Neuronal stem cell (in vitro differentiated cells): ENCODE measurements at regions not wholly inside any gene's neighbourhood (a gene's known extent, or its start where the extent isn't known, plus 50 kb on each side); places are given as distances from the start of the nearest gene placed in this dataset.

Experiments
- DNase-seq: peaks from one replicate; pipeline ENCODE4 v3.0.0-alpha.2; 2013; ENCODE audit warnings: low spot score
- H2AFZ ChIP-seq: one replicate; pipeline ENCODE4 v1.6.1; 2013; ENCODE audit warnings: mild to moderate bottlenecking, low read length, inconsistent platforms
- H2AK5ac ChIP-seq: 2 replicates; pipeline ENCODE4 v1.6.1; 2013; ENCODE audit warnings: low read depth, mild to moderate bottlenecking, inconsistent platforms, low read length, moderate library complexity, mixed read lengths
- H2BK120ac ChIP-seq: 2 replicates; pipeline ENCODE4 v1.6.1; 2013; ENCODE audit warnings: low read depth, mild to moderate bottlenecking, inconsistent platforms, low read length, moderate library complexity, mixed read lengths
- H2BK12ac ChIP-seq: one replicate; pipeline ENCODE4 v1.6.1; 2013; ENCODE audit warnings: low read length, inconsistent platforms
- H2BK15ac ChIP-seq: 2 replicates; pipeline ENCODE4 v1.6.1; 2013; ENCODE audit warnings: mild to moderate bottlenecking, low read length, inconsistent platforms, mixed read lengths
- H2BK5ac ChIP-seq: one replicate; pipeline ENCODE4 v1.6.1; 2013; ENCODE audit warnings: inconsistent platforms, mild to moderate bottlenecking, low read length, moderate library complexity
- H3K14ac ChIP-seq: one replicate; pipeline ENCODE4 v1.6.1; 2013; ENCODE audit warnings: low read length, inconsistent platforms
- H3K18ac ChIP-seq: 2 replicates; pipeline ENCODE4 v1.6.1; 2013; ENCODE audit warnings: low read length, inconsistent platforms
- H3K23ac ChIP-seq: 2 replicates; pipeline ENCODE4 v1.6.1; 2013; ENCODE audit warnings: low read depth, mild to moderate bottlenecking, mixed read lengths, low read length, inconsistent platforms; ENCODE audit not compliant: poor library complexity
- H3K27ac ChIP-seq: replicated peaks from 3 replicates; pipeline ENCODE4 v1.5.1; 2013; ENCODE audit warnings: low read length, inconsistent platforms
- H3K27me3 ChIP-seq, 3 experiments: 2 replicates each; pipeline ENCODE4 v1.6.1; 2013; ENCODE audit warnings: low read length in 3 of 3, mild to moderate bottlenecking in 2 of 3, inconsistent platforms in 1 of 3, low read depth in 1 of 3, mixed read lengths in 1 of 3, moderate library complexity in 1 of 3; ENCODE audit not compliant: control insufficient read depth in 3 of 3, insufficient read depth in 3 of 3
- H3K36me3 ChIP-seq, 2 donors: replicated peaks in 1 of 2; 2 replicates each; pipeline ENCODE4 v1.6.1; 2013; ENCODE audit warnings: low read length in 2 of 2; ENCODE audit not compliant: control insufficient read depth in 2 of 2, insufficient read depth in 2 of 2
- H3K4ac ChIP-seq: 2 replicates; pipeline ENCODE4 v1.6.1; 2013; ENCODE audit warnings: inconsistent platforms, mild to moderate bottlenecking, low read length, moderate library complexity
- H3K4me1 ChIP-seq, 2 donors: 1 replicate in 1 of 2; 2 replicates in 1 of 2; pipeline ENCODE4 v1.6.1; 2013; ENCODE audit warnings: low read length in 2 of 2, low read depth in 1 of 2; ENCODE audit not compliant: control insufficient read depth in 2 of 2, insufficient read depth in 1 of 2
- H3K4me2 ChIP-seq: one replicate; pipeline ENCODE4 v1.6.1; 2013; ENCODE audit warnings: mild to moderate bottlenecking, low read length, inconsistent platforms; ENCODE audit not compliant: insufficient read depth, poor library complexity, severe bottlenecking
- H3K4me3 ChIP-seq, 2 donors: 2 replicates each; pipeline ENCODE4 v1.5.1; 2013; ENCODE audit warnings: low read length in 2 of 2, mild to moderate bottlenecking in 2 of 2, inconsistent platforms in 1 of 2, moderate library complexity in 1 of 2
- H3K79me1 ChIP-seq: one replicate; pipeline ENCODE4 v1.6.1; 2013; ENCODE audit warnings: low read depth, mild to moderate bottlenecking, inconsistent platforms, low read length, moderate library complexity
- H3K9ac ChIP-seq: one replicate; pipeline ENCODE4 v1.6.1; 2013; ENCODE audit warnings: mild to moderate bottlenecking, low read depth, low read length, inconsistent platforms; ENCODE audit not compliant: poor library complexity
- H3K9me3 ChIP-seq, 2 donors: replicated peaks in 1 of 2; 2 replicates each; pipeline versions ENCODE3 to v1.6.1; 2013; ENCODE audit warnings: low read length in 2 of 2, mild to moderate bottlenecking in 2 of 2, inconsistent platforms in 1 of 2, low read depth in 1 of 2, mixed read lengths in 1 of 2, moderate library complexity in 1 of 2; ENCODE audit not compliant: control insufficient read depth in 2 of 2, insufficient read depth in 1 of 2
- H4K8ac ChIP-seq: one replicate; pipeline ENCODE4 v1.6.1; 2013; ENCODE audit warnings: low read depth, mild to moderate bottlenecking, inconsistent platforms, low read length, moderate library complexity
- H4K91ac ChIP-seq: one replicate; pipeline ENCODE4 v1.6.1; 2013; ENCODE audit warnings: low read length, low read depth, mild to moderate bottlenecking, inconsistent platforms; ENCODE audit not compliant: poor library complexity
- WGBS, 2 donors: extraction: QIAGEN DNeasy Blood & Tissue Kit; methylation state at CpG; one replicate each; pipeline ENCODE4 v1.1.7; 2013; ENCODE audit warnings: missing lambda C conversion rate in 2 of 2, mixed read lengths in 1 of 2; ENCODE audit not compliant: insufficient read length in 2 of 2, insufficient replicate concordance in 1 of 2; ENCODE audit errors: extremely low coverage in 2 of 2; 5-methylcytosine and 5-hydroxymethylcytosine counted together

GRCh38 chr12:98074286-98074685, 441.1 kb upstream of the TMPO start:
- H4K8ac ChIP-seq: no peak overlapping the region
- H3K4me3 ChIP-seq: no peak overlapping the region
- H3K79me1 ChIP-seq: no peaks in the 10 kb centered on the region
- H2BK5ac ChIP-seq: no peak overlapping the region
- H4K91ac ChIP-seq: no peak overlapping the region
- H2AK5ac ChIP-seq: no peak overlapping the region
- no peak for DNase-seq
- no peak overlapping the region for H3K23ac ChIP-seq
- no peak overlapping the region for H3K4ac ChIP-seq
- H2BK12ac ChIP-seq: no peak overlapping the region
- H2BK120ac ChIP-seq: no peak overlapping the region
- no peaks in the 10 kb centered on the region for H3K36me3 ChIP-seq
- no peak overlapping the region for H3K27ac ChIP-seq
- H2BK15ac ChIP-seq: no peak overlapping the region
- no CpG with 5 or more reads among the region's 2 CpGs for WGBS, 2 donors
- no peak overlapping the region for H3K9ac ChIP-seq
- no peak overlapping the region for H3K14ac ChIP-seq
- H3K9me3 ChIP-seq: no peaks in the 10 kb centered on the region
- H3K27me3 ChIP-seq: no peaks in the 10 kb centered on the region
- no peaks in the 10 kb centered on the region for H3K4me1 ChIP-seq
- no peak overlapping the region for H3K4me2 ChIP-seq
- no peak overlapping the region for H3K18ac ChIP-seq
- H2AFZ ChIP-seq: no peak overlapping the region

- Histone ChIP-seq H2AFZ (no peak overlapping the region), H3K4me3 (no peak overlapping the region), H3K4me2 (no peak overlapping the region), H2BK12ac (no peak overlapping the region), H3K14ac (no peak overlapping the region), H3K9me3 (no peaks in the 10 kb centered on the region), H2AK5ac (no peak overlapping the region), H2BK15ac (no peak overlapping the region), H3K79me1 (no peaks in the 10 kb centered on the region), H3K4ac (no peak overlapping the region), H3K36me3 (no peaks in the 10 kb centered on the region), H4K91ac (no peak overlapping the region), H2BK120ac (no peak overlapping the region), H3K9ac (no peak overlapping the region), H3K4me1 (peaks cover 7 to 20% of the 10 kb centered on the region in 2 donors), H2BK5ac (no peak overlapping the region), H3K27ac (no peak overlapping the region), H3K18ac (no peak overlapping the region), H3K27me3 (no peaks in the 10 kb centered on the region), H4K8ac (no peak overlapping the region), H3K23ac (no peak overlapping the region)
- DNase-seq: no peak
- WGBS, 2 donors: no CpG with 5 or more reads among the region's 5 CpGs
These were observed 431.0 kb upstream of the TMPO start for GRCh38 chr12:98084391-98084790.

GRCh38 chr12:98085046-98085755, 430.2 kb upstream of the TMPO start:
- H3K14ac ChIP-seq: no peak overlapping the region
- H3K9ac ChIP-seq: no peak overlapping the region
- H4K91ac ChIP-seq: no peak overlapping the region
- H3K79me1 ChIP-seq: no peaks in the 10 kb centered on the region
- no peak overlapping the region for H3K18ac ChIP-seq
- H4K8ac ChIP-seq: no peak overlapping the region
- no peak overlapping the region for H3K4ac ChIP-seq
- no peak overlapping the region for H3K4me3 ChIP-seq
- no peak overlapping the region for H2BK5ac ChIP-seq
- no peak overlapping the region for H2AK5ac ChIP-seq
- no peaks in the 10 kb centered on the region for H3K9me3 ChIP-seq
- H2BK12ac ChIP-seq: no peak overlapping the region
- H2AFZ ChIP-seq: peak overlapping the region; percentile 25
- WGBS, 2 donors: no CpG with 5 or more reads among the region's 3 CpGs
- no peaks in the 10 kb centered on the region for H3K36me3 ChIP-seq
- no peaks in the 10 kb centered on the region for H3K27me3 ChIP-seq
- H3K23ac ChIP-seq: no peak overlapping the region
- no peak overlapping the region for H2BK120ac ChIP-seq
- DNase-seq: peak; percentile 5
- H3K4me2 ChIP-seq: no peak overlapping the region
- no peak overlapping the region for H2BK15ac ChIP-seq
- H3K27ac ChIP-seq: no peak overlapping the region
- peaks cover 7 to 20% of the 10 kb centered on the region in 2 donors for H3K4me1 ChIP-seq

GRCh38 chr12:98090731-98091130, 424.7 kb upstream of the TMPO start:
- no peaks in the 10 kb centered on the region for H3K27me3 ChIP-seq
- peaks cover 3 to 6% of the 10 kb centered on the region in 2 donors for H3K4me1 ChIP-seq
- no peak overlapping the region for H2AFZ ChIP-seq
- no peaks in the 10 kb centered on the region for H3K79me1 ChIP-seq
- no peak overlapping the region for H4K8ac ChIP-seq
- no peak overlapping the region for H3K27ac ChIP-seq
- no peak overlapping the region for H3K4me3 ChIP-seq
- no peak overlapping the region for H2BK120ac ChIP-seq
- no peak for DNase-seq
- no peak overlapping the region for H3K18ac ChIP-seq
- H2BK5ac ChIP-seq: no peak overlapping the region
- no peak overlapping the region for H3K14ac ChIP-seq
- no peak overlapping the region for H2BK15ac ChIP-seq
- H4K91ac ChIP-seq: no peak overlapping the region
- no peak overlapping the region for H3K4me2 ChIP-seq
- H2AK5ac ChIP-seq: no peak overlapping the region
- H3K36me3 ChIP-seq: no peaks in the 10 kb centered on the region
- no CpG with 5 or more reads among the region's 2 CpGs for WGBS, 2 donors
- H3K23ac ChIP-seq: no peak overlapping the region
- no peaks in the 10 kb centered on the region for H3K9me3 ChIP-seq
- H3K4ac ChIP-seq: no peak overlapping the region
- H2BK12ac ChIP-seq: no peak overlapping the region
- H3K9ac ChIP-seq: no peak overlapping the region
